ENCODE measurements at regions not wholly inside any gene's neighbourhood (a gene's known extent, or its start where the extent isn't known, plus 50 kb on each side); places are given as distances from the start of the nearest gene placed in this dataset.
A peak's percentile ranks its signal among the peaks of the same experiment; 100 is the strongest.

DNA sequence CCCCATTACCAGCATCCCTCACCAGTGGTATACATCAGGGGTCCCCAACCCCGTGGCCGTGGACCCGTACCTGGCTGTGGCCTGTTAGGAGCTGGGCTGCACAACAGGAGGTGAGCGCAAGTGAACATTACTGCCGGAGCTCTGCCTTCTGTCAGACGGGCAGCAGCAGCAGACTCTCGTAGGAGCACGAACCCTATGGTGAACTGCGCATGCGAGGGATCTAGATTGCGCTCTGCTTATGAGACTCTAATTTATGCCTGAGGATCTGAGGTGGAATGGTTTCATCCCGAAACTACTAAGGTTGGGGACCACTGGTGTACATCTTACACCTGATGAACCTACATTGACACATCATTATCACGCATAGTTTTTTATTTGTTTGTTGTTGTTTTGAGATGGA lies 52.8 kb upstream of the DHX15 start:
- no peaks in the 10 kb centered on the region for H3K36me3 Mint-ChIP-seq (ENCODE audit: low read depth)
- DNase-seq = no peak
- TF ChIP-seq, protein P1, sequence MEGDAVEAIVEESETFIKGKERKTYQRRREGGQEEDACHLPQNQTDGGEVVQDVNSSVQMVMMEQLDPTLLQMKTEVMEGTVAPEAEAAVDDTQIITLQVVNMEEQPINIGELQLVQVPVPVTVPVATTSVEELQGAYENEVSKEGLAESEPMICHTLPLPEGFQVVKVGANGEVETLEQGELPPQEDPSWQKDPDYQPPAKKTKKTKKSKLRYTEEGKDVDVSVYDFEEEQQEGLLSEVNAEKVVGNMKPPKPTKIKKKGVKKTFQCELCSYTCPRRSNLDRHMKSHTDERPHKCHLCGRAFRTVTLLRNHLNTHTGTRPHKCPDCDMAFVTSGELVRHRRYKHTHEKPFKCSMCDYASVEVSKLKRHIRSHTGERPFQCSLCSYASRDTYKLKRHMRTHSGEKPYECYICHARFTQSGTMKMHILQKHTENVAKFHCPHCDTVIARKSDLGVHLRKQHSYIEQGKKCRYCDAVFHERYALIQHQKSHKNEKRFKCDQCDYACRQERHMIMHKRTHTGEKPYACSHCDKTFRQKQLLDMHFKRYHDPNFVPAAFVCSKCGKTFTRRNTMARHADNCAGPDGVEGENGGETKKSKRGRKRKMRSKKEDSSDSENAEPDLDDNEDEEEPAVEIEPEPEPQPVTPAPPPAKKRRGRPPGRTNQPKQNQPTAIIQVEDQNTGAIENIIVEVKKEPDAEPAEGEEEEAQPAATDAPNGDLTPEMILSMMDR (IDR thresholded peaks at IDR 0.05) = no peak
- peaks cover 10% of the 10 kb centered on the region for H3K27me3 Mint-ChIP-seq (ENCODE audit: insufficient read depth)
- H3K4me3 Mint-ChIP-seq = no peak overlapping the region
- H3K9me3 Mint-ChIP-seq = no peaks in the 10 kb centered on the region
- H3K4me1 Mint-ChIP-seq (ENCODE audit: low read depth) = no peaks in the 10 kb centered on the region
- no peak overlapping the region for H3K27ac Mint-ChIP-seq

DNA sequence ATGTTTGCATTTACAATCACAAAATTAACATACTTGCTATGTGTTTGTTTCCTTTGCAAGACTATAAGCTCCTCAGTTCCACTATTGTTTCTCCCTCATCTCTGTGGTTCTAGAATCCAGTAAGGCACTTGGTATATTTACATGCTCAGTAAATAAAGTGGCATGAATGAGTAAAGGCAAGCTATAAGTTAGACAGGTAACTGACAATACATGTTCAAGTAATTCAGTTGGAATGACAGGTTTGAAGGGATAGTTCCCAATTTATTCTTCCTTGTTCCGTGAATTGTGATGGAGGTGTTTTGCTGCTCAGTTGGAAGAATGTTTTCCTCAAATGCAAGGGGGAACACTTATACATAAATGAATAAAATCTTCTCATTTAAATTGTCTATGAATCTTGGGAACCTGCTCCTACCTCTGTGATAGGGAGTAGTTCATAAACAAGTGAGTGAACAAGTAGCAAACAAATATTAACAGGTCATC lies 54.1 kb upstream of the DHX15 start:
- Mint-ChIP-seq H3K27ac (no peak overlapping the region), H3K9me3 (no peaks in the 10 kb centered on the region), H3K36me3 (ENCODE audit: low read depth) (no peaks in the 10 kb centered on the region), H3K4me3 (no peak overlapping the region), H3K27me3 (ENCODE audit: insufficient read depth) (peaks cover 10% of the 10 kb centered on the region), H3K4me1 (ENCODE audit: low read depth) (peaks cover 11% of the 10 kb centered on the region)
- DNase-seq = no peak
- TF ChIP-seq, protein P1 (IDR thresholded peaks at IDR 0.05) = no peak

DNA sequence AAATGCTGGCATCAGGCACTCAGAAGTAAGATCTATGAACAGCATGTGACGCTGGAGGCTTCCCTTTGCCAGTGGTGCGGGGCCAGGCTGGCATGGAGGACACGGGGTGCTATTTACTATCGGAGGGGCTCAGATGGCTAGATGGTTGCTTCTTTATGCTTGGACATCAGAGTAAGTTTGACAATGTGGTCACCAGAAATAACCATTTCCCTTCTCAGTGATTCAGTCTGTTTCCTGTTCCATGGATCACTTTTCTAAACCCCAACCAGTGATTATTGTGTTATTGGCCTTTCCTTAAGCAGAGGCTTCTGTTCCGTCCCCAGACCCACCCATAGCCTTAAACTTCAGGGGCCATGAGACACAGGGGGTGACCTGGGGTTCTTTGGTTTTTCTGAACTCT lies 55.4 kb upstream of the DHX15 start:
- TF ChIP-seq, protein P1 (IDR thresholded peaks at IDR 0.05) = no peak
- Mint-ChIP-seq H3K4me3 (no peak overlapping the region), H3K27ac (no peak overlapping the region), H3K36me3 (ENCODE audit: low read depth) (no peaks in the 10 kb centered on the region), H3K9me3 (no peaks in the 10 kb centered on the region), H3K27me3 (ENCODE audit: insufficient read depth) (peaks cover 10% of the 10 kb centered on the region), H3K4me1 (ENCODE audit: low read depth) (peaks cover 21% of the 10 kb centered on the region)
- no peak for DNase-seq

DNA sequence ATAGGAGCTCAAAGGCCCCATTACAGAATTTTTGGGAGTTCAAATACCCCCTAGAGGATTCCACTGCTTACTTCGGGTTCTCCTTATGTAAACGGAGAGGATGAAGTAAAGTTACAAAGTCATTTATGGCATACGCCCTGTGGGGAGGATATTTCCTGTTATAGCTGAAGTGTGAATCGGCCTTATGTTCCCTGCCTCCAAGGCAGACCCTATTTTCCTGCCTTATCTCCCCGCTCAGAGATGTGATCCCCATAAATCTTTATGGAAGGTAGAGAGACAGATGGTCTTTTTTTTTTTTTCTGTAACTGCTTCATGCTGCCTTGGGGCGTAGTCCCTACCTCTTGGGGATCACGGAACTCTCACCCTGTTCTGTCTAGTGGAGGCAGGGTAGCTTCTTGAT lies 56.0 kb upstream of the DHX15 start:
- no peak for DNase-seq
- H3K9me3 Mint-ChIP-seq = no peaks in the 10 kb centered on the region
- no peak overlapping the region for H3K4me3 Mint-ChIP-seq
- H3K27ac Mint-ChIP-seq = no peak overlapping the region
- peaks cover 10% of the 10 kb centered on the region for H3K27me3 Mint-ChIP-seq (ENCODE audit: insufficient read depth)
- no peaks in the 10 kb centered on the region for H3K36me3 Mint-ChIP-seq (ENCODE audit: low read depth)
- H3K4me1 Mint-ChIP-seq (ENCODE audit: low read depth) = peaks cover 28% of the 10 kb centered on the region
- TF ChIP-seq, protein P1 (IDR thresholded peaks at IDR 0.05) = no peak

DNA sequence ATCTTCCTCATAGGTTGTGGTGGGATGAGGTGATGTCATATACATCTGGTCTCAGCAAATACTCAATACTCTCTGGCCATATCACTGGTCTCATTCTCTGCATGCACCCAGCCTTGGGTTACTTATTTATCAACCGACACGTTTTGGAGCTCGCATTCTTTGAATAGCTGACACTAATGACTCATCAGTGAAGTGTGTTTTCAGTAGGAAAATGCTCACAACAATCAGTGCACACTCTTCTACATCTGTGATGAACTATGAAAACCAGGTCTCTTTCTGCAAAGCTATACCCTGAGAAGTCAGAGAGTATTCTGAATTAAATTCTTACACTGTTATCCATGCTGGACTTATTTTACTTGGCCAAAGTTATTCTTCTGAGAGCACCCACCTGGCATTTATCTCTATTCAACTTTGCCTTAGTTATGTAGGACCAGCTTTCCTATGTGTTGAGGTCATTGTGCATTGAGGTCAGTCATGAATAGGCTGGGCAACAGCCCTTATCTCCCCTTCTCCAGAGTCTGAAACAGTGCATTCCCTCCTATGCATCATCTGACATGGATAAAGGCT lies 58.7 kb upstream of the DHX15 start:
- peaks cover 41% of the 10 kb centered on the region for H3K4me1 Mint-ChIP-seq (ENCODE audit: low read depth)
- H3K27me3 Mint-ChIP-seq (ENCODE audit: insufficient read depth) = peaks cover 10% of the 10 kb centered on the region
- no peaks in the 10 kb centered on the region for H3K9me3 Mint-ChIP-seq
- peak overlapping the region; percentile 0; the same call in 1 of the 2 replicates for H3K4me3 Mint-ChIP-seq
- peak overlapping the region; percentile 22; the same call in 1 of the 2 replicates for H3K27ac Mint-ChIP-seq
- TF ChIP-seq, protein P1 (IDR thresholded peaks at IDR 0.05) = no peak
- H3K36me3 Mint-ChIP-seq (ENCODE audit: low read depth) = no peaks in the 10 kb centered on the region
- DNase-seq = peak; percentile 65
